Heart right ventricle (tissue), 16 donors: ENCODE measurements at regions not wholly inside any gene's neighbourhood (a gene's known extent, or its start where the extent isn't known, plus 50 kb on each side); places are given as distances from the start of the nearest gene placed in this dataset.

Experiments
- ATAC-seq, 8 donors: fragments of 200-7000 bp; cut with Tn5 transposase; one replicate each; pipeline ENCODE4 v1.9.1; 2020; ENCODE audit warnings: mild to moderate bottlenecking in 8 of 8, moderate library complexity in 8 of 8, moderate number of reproducible peaks in 1 of 8
- DNase-seq, 2 donors: peaks; one replicate each; pipeline ENCODE4 v3.0.0-alpha.2; 2020
- H3K27ac ChIP-seq, 10 donors: fragments of 200-600 bp; sonication (generic) in 2 of 10; one replicate each; pipeline versions ENCODE4 v1.5.0 to v1.8.0; 2020 to 2022; ENCODE audit warnings: mild to moderate bottlenecking in 3 of 10
- H3K27me3 ChIP-seq, 7 donors: fragments of 200-600 bp; one replicate each; pipeline ENCODE4 v1.8.0; 2021 to 2022; ENCODE audit warnings: mild to moderate bottlenecking in 2 of 7
- H3K36me3 ChIP-seq, 9 donors: fragments of 200-600 bp; sonication (generic) in 1 of 9; one replicate each; pipeline versions ENCODE4 v1.5.0 to v1.8.0; 2020 to 2022; ENCODE audit warnings: mild to moderate bottlenecking in 2 of 9
- H3K4me1 ChIP-seq, 9 donors: fragments of 200-600 bp; sonication (generic) in 1 of 9; one replicate each; pipeline versions ENCODE4 v1.5.0 to v1.8.0; 2020 to 2022; ENCODE audit warnings: mild to moderate bottlenecking in 4 of 9
- H3K4me3 ChIP-seq, 10 donors: fragments of 200-600 bp; sonication (generic) in 2 of 10; one replicate each; pipeline versions ENCODE4 v1.5.0 to v1.8.0; 2020 to 2022; ENCODE audit warnings: mild to moderate bottlenecking in 7 of 10, moderate library complexity in 2 of 10
- H3K9me3 ChIP-seq, 11 donors: fragments of 200-600 bp in 10 of 11; sonication (generic) in 2 of 11; one replicate each; pipeline versions ENCODE4 v1.5.0 to v1.8.0; 2013 to 2022; ENCODE audit warnings: mild to moderate bottlenecking in 2 of 11, control low read depth in 1 of 11, moderate library complexity in 1 of 11
- WGBS, 2 donors: extraction: QIAGEN DNeasy Blood & Tissue Kit; methylation state at CpG; one replicate each; pipeline ENCODE4 v1.1.7; 2013; ENCODE audit warnings: inconsistent platforms in 1 of 2; 5-methylcytosine and 5-hydroxymethylcytosine counted together
- intact Hi-C, 10 donors: fragments of 100-400 bp; cut with DNase I; formaldehyde crosslinking; loops; one replicate each; pipeline versions ENCODE4 v1.11.1 to v1.14.2; 2022
- TF ChIP-seq, protein P1 (sequence below), 9 donors: fragments of 200-600 bp; sonication (generic) in 2 of 9; IDR thresholded peaks; one replicate each; pipeline versions ENCODE4 v1.5.0 to v1.8.0; 2021 to 2022; ENCODE audit warnings: antibody characterized with exemption in 9 of 9, mild to moderate bottlenecking in 5 of 9, moderate library complexity in 1 of 9
- donor health status: Arrhythmogenic right ventricular cardiomyopathy.
- donor health status: ischemic (EF 13 %, LVEDD 7.1; RV severe dilation, severe dysfunction).
- donor health status: healthy with polysubstance abuse.
- donor health status: DM: no; HTN: yes; CAD: no.
- donor health status: DM: no; HTN: no; CAD: no.
- donor health status: ischemic (EF 25% LVEDD 6.9; RV normal size, moderate dysfunction).
- donor health status: ischemic (EF 25% LVEDD 5.7; RV mildly dilated, moderate dysfunction).
- donor health status: healthy.
- donor health status: DM: yes; HTN: yes; CAD: no.
- donor health status: Ischemic cardiomyopathy.
- donor health status: ischemic (EF 35%, LVEDD 5.7; RV mildly dilated, moderate dysfunction).
- donor health status: nonischemic (EF 11% LVEDD 7.7; RV severe dilation, severe dysfunction).
- donor health status: DM: yes; HTN: yes; CAD: no.
- donor health status: PGD.
- donor health status: ischemic (EF 29% LVEDD 5.4; RV normal size, mild dysfunction).
- donor health status: nonischemic (EF 23%, LVEDD 6.1; RV moderate dilation, normal function).

DNA sequence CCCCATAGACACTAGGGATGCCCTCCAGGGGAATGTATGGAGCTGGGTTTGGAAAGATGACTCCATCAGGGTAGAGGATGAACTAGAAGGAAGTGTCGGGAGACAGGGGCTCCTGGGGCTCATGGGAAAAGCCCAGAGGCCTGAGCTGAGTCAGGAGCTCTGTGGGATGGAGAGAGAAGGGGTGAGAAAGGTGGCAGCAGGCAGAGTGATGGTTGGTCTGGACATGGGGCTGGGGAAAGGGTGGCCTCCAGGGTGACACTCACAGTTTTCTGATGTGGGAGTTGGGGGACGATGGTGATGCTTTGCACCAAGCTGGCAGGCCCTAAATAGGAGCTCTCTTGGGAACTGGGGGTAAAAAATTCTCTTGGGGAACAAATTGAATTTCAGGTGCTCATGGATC, 213.5 kb upstream of the MVB12B start:
- TF ChIP-seq, protein P1, sequence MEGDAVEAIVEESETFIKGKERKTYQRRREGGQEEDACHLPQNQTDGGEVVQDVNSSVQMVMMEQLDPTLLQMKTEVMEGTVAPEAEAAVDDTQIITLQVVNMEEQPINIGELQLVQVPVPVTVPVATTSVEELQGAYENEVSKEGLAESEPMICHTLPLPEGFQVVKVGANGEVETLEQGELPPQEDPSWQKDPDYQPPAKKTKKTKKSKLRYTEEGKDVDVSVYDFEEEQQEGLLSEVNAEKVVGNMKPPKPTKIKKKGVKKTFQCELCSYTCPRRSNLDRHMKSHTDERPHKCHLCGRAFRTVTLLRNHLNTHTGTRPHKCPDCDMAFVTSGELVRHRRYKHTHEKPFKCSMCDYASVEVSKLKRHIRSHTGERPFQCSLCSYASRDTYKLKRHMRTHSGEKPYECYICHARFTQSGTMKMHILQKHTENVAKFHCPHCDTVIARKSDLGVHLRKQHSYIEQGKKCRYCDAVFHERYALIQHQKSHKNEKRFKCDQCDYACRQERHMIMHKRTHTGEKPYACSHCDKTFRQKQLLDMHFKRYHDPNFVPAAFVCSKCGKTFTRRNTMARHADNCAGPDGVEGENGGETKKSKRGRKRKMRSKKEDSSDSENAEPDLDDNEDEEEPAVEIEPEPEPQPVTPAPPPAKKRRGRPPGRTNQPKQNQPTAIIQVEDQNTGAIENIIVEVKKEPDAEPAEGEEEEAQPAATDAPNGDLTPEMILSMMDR (IDR thresholded peaks at IDR 0.05) = no peak
- H3K9me3 ChIP-seq = no peaks in the 10 kb centered on the region
- peaks cover 0 to 25% (median 9%) of the 10 kb centered on the region in 7 donors for H3K27me3 ChIP-seq
- intact Hi-C loops = loop anchor here in 1 of 10 donors (5.0 kb wide), 1 partner anchor 179 kb away; no protein-coding TSS in a partner anchor
- DNase-seq (no peak), ATAC-seq (no peak)
- WGBS, 2 donors = 70 to 90% methylated on average over 2 of the region's 2 CpGs
- no peak overlapping the region for H3K27ac ChIP-seq
- no peak overlapping the region for H3K4me3 ChIP-seq
- H3K36me3 ChIP-seq = no peaks in the 10 kb centered on the region
- H3K4me1 ChIP-seq = no peaks in the 10 kb centered on the region

DNA sequence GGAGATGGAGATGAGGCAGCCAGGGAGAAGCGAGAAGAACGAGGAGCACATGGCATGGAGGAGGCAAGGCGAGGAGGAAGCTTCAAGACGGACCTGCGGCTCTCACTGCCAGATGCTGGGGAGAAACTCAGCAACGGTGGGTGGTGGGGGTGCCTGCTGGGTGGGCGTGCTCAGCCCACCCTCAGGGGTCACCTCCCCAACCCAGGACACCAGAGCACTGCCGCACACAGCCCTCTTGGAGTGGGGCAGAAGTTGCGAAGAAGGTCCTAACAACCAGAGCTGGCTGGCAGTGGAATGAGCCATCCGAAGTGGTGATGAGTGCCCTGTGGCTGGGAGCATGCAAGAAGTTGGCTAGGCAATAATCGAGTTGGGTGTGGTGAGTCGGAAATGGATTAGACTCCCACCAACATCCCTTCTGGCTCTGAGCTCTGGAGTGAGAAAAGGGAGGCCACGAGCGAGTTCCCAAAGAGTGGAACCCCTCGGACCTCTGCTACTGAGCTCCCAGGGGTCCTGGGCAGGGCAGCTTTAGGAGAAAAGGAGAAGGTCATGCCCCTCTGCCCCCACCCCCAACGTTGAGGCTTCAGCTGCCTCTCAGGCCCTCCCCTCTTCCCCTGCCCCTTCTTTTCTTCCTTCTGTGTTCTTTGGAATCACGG, 212.7 kb upstream of the MVB12B start:
- Histone ChIP-seq H3K36me3 (no peaks in the 10 kb centered on the region), H3K27ac (no peak overlapping the region), H3K9me3 (no peaks in the 10 kb centered on the region), H3K4me1 (no peaks in the 10 kb centered on the region), H3K4me3 (no peak overlapping the region), H3K27me3 (peaks cover 0 to 24% (median 8%) of the 10 kb centered on the region in 7 donors)
- DNase-seq (no peak), ATAC-seq (no peak)
- TF ChIP-seq, protein P1 (IDR thresholded peaks at IDR 0.05) = no peak
- intact Hi-C loops = loop anchor here in 1 of 10 donors (5.0 kb wide), 1 partner anchor 178 kb away; no protein-coding TSS in a partner anchor
- 77 to 83% methylated on average over 17 of the region's 17 CpGs for WGBS, 2 donors

DNA sequence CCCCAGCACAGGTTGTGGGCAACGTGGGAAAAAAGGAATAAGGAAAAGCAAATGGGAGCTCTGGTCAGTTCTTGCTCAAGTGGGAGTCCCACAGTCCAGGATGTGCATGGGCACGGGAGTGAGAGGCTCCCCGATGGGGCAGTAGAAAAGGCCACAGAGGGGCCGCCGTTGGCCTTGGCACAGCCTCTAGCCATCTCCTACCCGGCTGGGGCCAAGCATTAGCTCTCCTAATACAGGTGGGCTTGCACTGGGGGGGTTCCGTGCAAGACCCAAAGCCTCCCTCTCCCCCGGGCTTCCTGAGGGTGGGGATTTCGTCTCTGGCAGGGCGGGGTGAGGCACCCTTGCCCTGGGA, 212.2 kb upstream of the MVB12B start:
- H3K4me3 ChIP-seq = no peak overlapping the region
- no peaks in the 10 kb centered on the region for H3K9me3 ChIP-seq
- H3K4me1 ChIP-seq = no peaks in the 10 kb centered on the region
- WGBS, 2 donors = 71 to 83% methylated on average over 10 of the region's 10 CpGs
- TF ChIP-seq, protein P1 (IDR thresholded peaks at IDR 0.05) = no peak
- H3K27ac ChIP-seq = no peak overlapping the region
- intact Hi-C loops = loop anchor here in 1 of 10 donors (5.0 kb wide), 1 partner anchor 178 kb away; no protein-coding TSS in a partner anchor
- H3K27me3 ChIP-seq = peaks cover 0 to 19% (median 5%) of the 10 kb centered on the region in 7 donors
- DNase-seq (no peak), ATAC-seq (no peak)
- H3K36me3 ChIP-seq = no peaks in the 10 kb centered on the region

DNA sequence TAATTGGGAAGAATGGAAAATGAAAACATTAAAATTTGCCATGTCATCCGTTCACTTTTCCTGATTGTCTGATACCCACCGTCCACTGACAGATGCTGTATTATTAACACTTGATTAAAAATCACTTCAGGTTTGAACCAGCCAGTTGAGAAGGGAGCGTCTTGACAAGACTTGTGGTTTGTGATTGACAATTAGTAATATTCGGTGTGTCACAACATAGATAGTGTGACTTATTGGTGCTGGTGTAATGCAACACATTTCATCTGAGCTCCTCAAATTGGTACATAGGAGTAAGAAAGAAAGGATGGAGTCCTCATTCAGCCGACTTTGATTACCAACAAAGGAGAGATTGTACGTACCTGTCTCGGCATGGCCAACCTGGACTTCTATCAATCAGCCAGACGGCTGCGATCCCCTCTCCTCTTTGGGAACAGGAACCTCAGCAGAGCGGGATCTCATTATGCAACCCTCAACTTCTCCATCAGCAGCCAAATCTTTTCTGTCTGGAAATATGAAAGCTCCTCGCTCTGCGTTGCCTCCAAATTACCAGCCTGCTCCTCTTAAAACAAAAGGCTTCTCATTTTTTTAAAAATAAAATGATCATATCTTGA, 211.7 kb upstream of the MVB12B start:
- no peak for ATAC-seq
- Histone ChIP-seq H3K4me3 (no peak overlapping the region), H3K9me3 (no peaks in the 10 kb centered on the region), H3K36me3 (no peaks in the 10 kb centered on the region), H3K27me3 (peaks cover 0 to 20% (median 4%) of the 10 kb centered on the region in 7 donors), H3K27ac (no peak overlapping the region), H3K4me1 (no peaks in the 10 kb centered on the region)
- 86 to 89% methylated on average over 12 of the region's 12 CpGs for WGBS, 2 donors
- TF ChIP-seq, protein P1 (IDR thresholded peaks at IDR 0.05) = no peak
- intact Hi-C loops = loop anchor here in 1 of 10 donors (5.0 kb wide), 1 partner anchor 177 kb away; no protein-coding TSS in a partner anchor
- DNase-seq = no peak
